ENCODE measurements at regions not wholly inside any gene's neighbourhood (a gene's known extent, or its start where the extent isn't known, plus 50 kb on each side); places are given as distances from the start of the nearest gene placed in this dataset.
"Not testable (repeated sequence)": the region's sequence is repeated elsewhere in the genome, so short reads cannot be mapped to it uniquely, and the experiment has no call there.

DNA sequence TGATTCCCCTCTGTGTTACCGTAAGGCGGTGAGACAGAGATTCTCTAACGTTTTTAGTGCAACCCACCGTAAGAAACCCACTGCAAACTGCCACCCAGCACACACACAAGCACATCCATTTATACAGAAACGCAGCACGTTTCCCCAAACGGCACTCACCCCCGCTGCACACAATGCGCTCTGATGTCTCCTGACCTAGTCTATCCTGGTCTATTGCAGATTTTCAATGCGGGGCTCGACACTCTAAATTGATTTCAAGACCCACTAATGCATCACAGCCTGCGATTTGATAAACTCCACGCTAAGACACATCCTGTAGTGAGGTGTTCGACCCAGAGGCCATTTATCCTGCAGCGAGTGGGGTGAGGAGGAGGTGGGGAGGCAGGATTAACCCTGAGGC, 63.7 kb upstream of the SULF2 start:
- intact Hi-C loops (cut with DNase I) = loop anchor here in 3 of 10 donors (5.0 to 10.0 kb wide), 2 partner anchors 43 to 46 kb away; no protein-coding TSS in a partner anchor
- no peak for DNase-seq
- WGBS, 4 donors = 73 to 80% (median 78%) methylated on average over 15 of the region's 15 CpGs

DNA sequence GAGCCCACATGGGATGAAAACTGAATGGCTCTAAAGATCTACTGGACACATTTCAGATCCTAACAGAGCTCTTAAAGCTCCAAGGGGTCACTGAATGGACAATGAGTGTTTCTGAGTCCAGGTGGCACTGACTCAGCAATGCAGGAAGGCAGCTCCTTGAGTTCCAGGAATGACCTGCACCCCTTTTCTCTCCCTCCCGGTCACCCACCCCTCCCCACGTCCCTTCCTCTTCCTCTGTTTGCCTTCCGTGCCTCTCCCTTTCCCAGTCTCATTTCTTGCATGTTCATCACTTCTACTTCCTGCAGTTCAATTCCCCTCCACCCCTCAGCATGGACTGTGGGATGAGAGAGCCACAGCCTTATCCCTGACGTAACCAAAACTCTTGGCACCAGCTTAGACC, 63.3 kb upstream of the SULF2 start:
- ATAC-seq = peak in 2 of 4 donors; percentile 40 to 73
- H3K9me3 ChIP-seq, H3K27me3 ChIP-seq, H3K36me3 ChIP-seq, H3K4me1 ChIP-seq, DNase-seq, H3K27ac ChIP-seq, H3K4me3 ChIP-seq: not testable (repeated sequence)
- intact Hi-C loops (cut with DNase I) = loop anchor here in 3 of 10 donors (5.0 to 10.0 kb wide), 2 partner anchors 44 to 46 kb away; no protein-coding TSS in a partner anchor
- WGBS, 4 donors = 19 to 45% (median 39%) methylated on average over 4 of the region's 4 CpGs

More for the DNA sequence above, 63.7 kb upstream of the SULF2 start:
- ATAC-seq = no peak
- Histone ChIP-seq H3K27me3 (peaks cover 0 to 7% (median 0%) of the 10 kb centered on the region in 9 donors), H3K4me3 (no peak overlapping the region), H3K27ac (no peak overlapping the region), H3K36me3 (no peaks in the 10 kb centered on the region), H3K9me3 (no peaks in the 10 kb centered on the region), H3K4me1 (peaks cover 0 to 3% (median 0%) of the 10 kb centered on the region in 12 donors)
- TF ChIP-seq POLR2A (IDR thresholded peaks at IDR 0.05) = no peak
- TF ChIP-seq, protein P1, sequence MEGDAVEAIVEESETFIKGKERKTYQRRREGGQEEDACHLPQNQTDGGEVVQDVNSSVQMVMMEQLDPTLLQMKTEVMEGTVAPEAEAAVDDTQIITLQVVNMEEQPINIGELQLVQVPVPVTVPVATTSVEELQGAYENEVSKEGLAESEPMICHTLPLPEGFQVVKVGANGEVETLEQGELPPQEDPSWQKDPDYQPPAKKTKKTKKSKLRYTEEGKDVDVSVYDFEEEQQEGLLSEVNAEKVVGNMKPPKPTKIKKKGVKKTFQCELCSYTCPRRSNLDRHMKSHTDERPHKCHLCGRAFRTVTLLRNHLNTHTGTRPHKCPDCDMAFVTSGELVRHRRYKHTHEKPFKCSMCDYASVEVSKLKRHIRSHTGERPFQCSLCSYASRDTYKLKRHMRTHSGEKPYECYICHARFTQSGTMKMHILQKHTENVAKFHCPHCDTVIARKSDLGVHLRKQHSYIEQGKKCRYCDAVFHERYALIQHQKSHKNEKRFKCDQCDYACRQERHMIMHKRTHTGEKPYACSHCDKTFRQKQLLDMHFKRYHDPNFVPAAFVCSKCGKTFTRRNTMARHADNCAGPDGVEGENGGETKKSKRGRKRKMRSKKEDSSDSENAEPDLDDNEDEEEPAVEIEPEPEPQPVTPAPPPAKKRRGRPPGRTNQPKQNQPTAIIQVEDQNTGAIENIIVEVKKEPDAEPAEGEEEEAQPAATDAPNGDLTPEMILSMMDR (IDR thresholded peaks at IDR 0.05) = no peak

DNA sequence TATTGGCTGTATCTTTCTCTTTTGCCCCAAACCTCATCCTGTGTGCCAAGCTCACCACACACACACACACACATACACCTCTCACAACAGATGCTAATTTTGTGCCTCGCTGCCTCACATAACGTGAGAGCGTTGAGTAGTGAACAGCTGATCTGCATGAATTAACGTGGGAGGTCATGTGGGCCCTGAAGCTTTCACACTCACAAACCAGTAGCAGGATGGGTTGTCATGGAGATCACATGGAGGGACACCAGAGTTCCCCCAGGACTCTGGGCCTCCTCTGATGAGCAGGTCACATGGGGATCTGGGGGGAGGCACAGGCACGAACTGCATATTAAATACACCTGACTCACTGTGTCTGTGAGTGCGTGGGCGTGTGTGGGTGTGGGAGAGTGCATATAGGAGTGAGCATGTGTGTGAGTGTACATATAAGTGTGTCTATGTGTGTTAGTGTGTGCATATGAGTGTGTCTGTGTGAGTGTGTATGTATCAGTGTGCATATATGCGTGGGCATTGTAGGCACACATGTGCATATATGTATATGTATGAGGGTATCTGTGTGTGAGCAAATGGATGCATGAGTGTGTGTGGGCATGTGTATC, 62.7 kb upstream of the SULF2 start:
- ATAC-seq (peak in 1 of 4 donors; percentile 9), DNase-seq (no peak)
- Histone ChIP-seq H3K9me3 (no peaks in the 10 kb centered on the region), H3K4me3 (no peak overlapping the region), H3K27me3 (peaks cover 0 to 7% (median 0%) of the 10 kb centered on the region in 9 donors), H3K27ac (no peak overlapping the region), H3K36me3 (no peaks in the 10 kb centered on the region), H3K4me1 (peaks cover 0 to 3% (median 0%) of the 10 kb centered on the region in 12 donors)
- TF ChIP-seq POLR2A (IDR thresholded peaks at IDR 0.05) = no peak
- TF ChIP-seq, protein P1 (IDR thresholded peaks at IDR 0.05) = no peak
- 76 to 83% (median 80%) methylated on average over 8 of the region's 8 CpGs for WGBS, 4 donors
- intact Hi-C loops (cut with DNase I) = loop anchor here in 3 of 10 donors (5.0 to 10.0 kb wide), 2 partner anchors 44 to 47 kb away; no protein-coding TSS in a partner anchor

DNA sequence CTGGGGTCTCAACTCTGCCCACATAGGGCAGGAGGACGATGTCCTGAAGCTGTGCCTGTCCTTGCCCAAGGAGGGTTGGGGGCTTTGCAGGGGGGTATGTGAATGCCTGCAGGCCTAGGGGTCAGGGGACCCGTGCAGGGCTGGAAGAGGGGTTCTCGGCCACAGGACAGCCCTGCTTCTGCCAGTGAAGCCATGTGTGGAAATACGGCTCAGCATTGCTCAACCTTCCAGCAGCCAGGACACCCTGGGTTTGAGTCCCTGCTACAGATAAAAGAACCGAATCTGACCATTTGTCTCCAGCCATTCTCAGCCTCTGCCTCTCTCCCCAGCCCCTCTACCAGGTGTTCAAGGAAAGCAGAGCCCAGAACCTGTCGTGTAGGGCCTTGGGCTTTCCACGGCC, 61.9 kb upstream of the SULF2 start:
- not testable (repeated sequence) for DNase-seq
- WGBS, 4 donors = 60 to 78% (median 74%) methylated on average over 7 of the region's 7 CpGs
- intact Hi-C loops (cut with DNase I) = loop anchor here in 3 of 10 donors (5.0 to 10.0 kb wide), 2 partner anchors 45 to 48 kb away; no protein-coding TSS in a partner anchor

DNA sequence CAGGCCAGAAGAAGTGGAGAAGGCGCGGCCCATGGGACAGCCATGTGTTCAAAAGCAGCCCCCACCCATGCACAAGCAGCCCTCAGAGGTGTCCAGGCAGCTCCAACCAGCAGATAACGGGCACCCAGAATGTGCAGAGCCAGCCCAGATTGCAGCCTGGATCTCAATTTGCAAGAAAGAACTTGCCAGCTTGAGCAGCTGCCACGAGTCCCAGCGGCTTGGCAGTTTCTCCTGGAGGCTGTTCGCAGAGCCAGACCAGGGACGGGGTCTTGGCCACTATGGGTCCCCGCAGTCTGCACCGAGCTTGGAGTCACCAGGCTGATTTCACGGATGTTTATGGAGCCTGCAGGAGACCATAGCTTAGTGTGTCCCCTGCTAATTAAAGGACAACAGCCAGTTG, 61.4 kb upstream of the SULF2 start:
- H3K27me3 ChIP-seq, H3K9me3 ChIP-seq, H3K4me1 ChIP-seq, ATAC-seq, H3K27ac ChIP-seq, H3K36me3 ChIP-seq, H3K4me3 ChIP-seq: not testable (repeated sequence)
- WGBS, 4 donors = 63 to 66% (median 65%) methylated on average over 6 to 10 of the region's 10 CpGs
- intact Hi-C loops (cut with DNase I) = loop anchor here in 3 of 10 donors (5.0 to 10.0 kb wide), 2 partner anchors 46 to 48 kb away; no protein-coding TSS in a partner anchor
- peak in 1 of 5 donors; percentile 8 for DNase-seq

More for the DNA sequence above, 61.9 kb upstream of the SULF2 start:
- not testable (repeated sequence) for H3K36me3 ChIP-seq, ATAC-seq, H3K27me3 ChIP-seq, H3K4me3 ChIP-seq, H3K4me1 ChIP-seq, H3K27ac ChIP-seq, H3K9me3 ChIP-seq

DNA sequence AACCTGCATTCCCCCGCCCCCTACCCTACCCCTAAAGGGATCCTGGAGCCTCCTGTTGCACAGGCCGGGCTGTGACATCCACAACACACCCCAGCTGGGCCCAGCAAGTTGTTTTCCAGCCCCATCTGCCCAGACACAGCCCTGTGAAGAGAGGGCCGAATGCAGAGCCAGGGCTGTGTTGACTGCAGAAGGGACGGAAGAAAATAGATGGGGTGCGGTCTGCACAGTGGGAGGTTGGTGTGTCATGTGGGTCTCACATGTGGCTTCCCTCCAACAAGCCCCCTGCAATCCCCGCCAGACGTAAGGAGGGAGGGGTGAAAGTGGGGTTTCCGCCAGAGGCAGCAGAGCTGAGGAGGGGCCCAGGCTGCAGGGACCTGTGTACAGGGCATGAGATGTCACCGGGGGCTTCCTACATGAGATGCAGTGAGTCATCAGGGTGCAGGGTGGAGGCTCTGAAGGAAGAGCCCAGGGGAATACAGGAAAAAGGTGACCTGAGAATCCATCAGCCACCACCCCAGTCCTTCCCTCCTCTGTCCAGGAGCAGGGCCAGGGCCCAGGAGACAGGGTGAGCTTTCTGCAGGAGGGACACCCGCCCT, 60.2 kb upstream of the SULF2 start:
- H3K4me1 ChIP-seq, H3K36me3 ChIP-seq, H3K27ac ChIP-seq, DNase-seq, ATAC-seq, H3K9me3 ChIP-seq, H3K4me3 ChIP-seq, H3K27me3 ChIP-seq: not testable (repeated sequence)
- 78 to 85% (median 82%) methylated on average over 10 of the region's 10 CpGs for WGBS, 4 donors
- intact Hi-C loops (cut with DNase I) = loop anchor here in 3 of 10 donors (5.0 to 10.0 kb wide), 2 partner anchors 47 to 49 kb away; no protein-coding TSS in a partner anchor

DNA sequence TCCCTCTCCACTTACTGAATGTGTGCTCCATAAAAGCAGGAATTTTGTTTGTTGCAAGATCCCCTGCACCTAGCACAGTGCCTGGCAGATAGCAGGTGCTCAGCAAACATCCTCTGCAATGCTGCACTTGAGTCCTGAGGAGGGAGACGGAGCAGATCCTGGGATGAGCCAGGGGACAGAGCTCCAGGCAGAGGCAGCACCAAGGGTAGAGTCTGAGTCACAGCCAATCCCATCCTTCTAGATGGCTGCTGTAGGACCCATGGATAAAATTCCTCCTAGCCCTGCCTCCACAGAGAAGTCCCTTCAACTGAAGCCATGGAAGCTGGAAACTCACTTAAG, 59.3 kb upstream of the SULF2 start:
- ATAC-seq, H3K4me1 ChIP-seq, DNase-seq, H3K36me3 ChIP-seq, H3K27ac ChIP-seq, H3K27me3 ChIP-seq, H3K4me3 ChIP-seq, H3K9me3 ChIP-seq: not testable (repeated sequence)
- intact Hi-C loops (cut with DNase I) = loop anchor here in 2 of 10 donors (10.0 kb wide), 1 partner anchor 50 kb away; no protein-coding TSS in a partner anchor
- 57 to 78% (median 71%) methylated on average over 1 of the region's 1 CpG for WGBS, 4 donors
